ENCODE measurements at regions not wholly inside any gene's neighbourhood (a gene's known extent, or its start where the extent isn't known, plus 50 kb on each side); places are given as distances from the start of the nearest gene placed in this dataset.

- no peak for DNase-seq (ENCODE audit: low read depth)
- TF ChIP-seq, protein P1, sequence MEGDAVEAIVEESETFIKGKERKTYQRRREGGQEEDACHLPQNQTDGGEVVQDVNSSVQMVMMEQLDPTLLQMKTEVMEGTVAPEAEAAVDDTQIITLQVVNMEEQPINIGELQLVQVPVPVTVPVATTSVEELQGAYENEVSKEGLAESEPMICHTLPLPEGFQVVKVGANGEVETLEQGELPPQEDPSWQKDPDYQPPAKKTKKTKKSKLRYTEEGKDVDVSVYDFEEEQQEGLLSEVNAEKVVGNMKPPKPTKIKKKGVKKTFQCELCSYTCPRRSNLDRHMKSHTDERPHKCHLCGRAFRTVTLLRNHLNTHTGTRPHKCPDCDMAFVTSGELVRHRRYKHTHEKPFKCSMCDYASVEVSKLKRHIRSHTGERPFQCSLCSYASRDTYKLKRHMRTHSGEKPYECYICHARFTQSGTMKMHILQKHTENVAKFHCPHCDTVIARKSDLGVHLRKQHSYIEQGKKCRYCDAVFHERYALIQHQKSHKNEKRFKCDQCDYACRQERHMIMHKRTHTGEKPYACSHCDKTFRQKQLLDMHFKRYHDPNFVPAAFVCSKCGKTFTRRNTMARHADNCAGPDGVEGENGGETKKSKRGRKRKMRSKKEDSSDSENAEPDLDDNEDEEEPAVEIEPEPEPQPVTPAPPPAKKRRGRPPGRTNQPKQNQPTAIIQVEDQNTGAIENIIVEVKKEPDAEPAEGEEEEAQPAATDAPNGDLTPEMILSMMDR (IDR thresholded peaks at IDR 0.05; ENCODE audit: insufficient read depth, low read depth, low read length), result no peak
Measured at GRCh38 chr6:102793752-102794151, 1400.2 kb downstream of the GRIK2 start.

GRCh38 chr6:102774326-102774725, 1380.8 kb downstream of the GRIK2 start:
- DNase-seq (ENCODE audit: low read depth), result peak; percentile 3
- H3K4me3 ChIP-seq (ENCODE audit: low read depth, low read length), result no peak overlapping the region
- TF ChIP-seq, protein P1 (IDR thresholded peaks at IDR 0.05; ENCODE audit: insufficient read depth, low read depth, low read length), result no peak

More at GRCh38 chr6:102793752-102794151, 1400.2 kb downstream of the GRIK2 start:
- H3K4me3 ChIP-seq (ENCODE audit: low read depth, low read length), result no peak overlapping the region

- TF ChIP-seq, protein P1 (IDR thresholded peaks at IDR 0.05; ENCODE audit: insufficient read depth, low read depth, low read length), result no peak
- DNase-seq (ENCODE audit: low read depth), result no peak
- H3K4me3 ChIP-seq (ENCODE audit: low read depth, low read length), result no peak overlapping the region
Measured at GRCh38 chr6:102773636-102774035, 1380.1 kb downstream of the GRIK2 start.

DNA sequence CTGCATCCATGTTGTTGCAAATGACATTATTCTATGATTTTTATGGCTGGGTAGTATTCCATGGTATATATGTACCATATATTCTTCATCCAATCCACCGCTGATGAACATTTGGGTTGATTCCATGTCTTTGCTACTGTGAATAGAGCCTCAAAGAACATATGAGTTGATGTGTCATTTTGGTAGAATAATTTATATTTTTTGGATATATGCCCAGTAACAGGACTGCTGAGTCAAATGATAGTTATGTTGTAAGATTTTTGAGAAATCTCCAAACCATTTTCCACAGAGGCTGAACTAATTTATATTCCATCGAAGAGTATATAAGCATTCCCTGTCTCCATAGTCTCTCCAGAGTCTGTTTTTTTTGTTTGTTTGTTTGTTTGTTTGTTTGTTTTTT, 1373.5 kb downstream of the GRIK2 start:
- TF ChIP-seq, protein P1 (IDR thresholded peaks at IDR 0.05; ENCODE audit: insufficient read depth, low read depth, low read length), result no peak
- no peak overlapping the region for H3K4me3 ChIP-seq (ENCODE audit: low read depth, low read length)
- DNase-seq (ENCODE audit: low read depth), result peak; percentile 3

- no peak overlapping the region for H3K4me3 ChIP-seq (ENCODE audit: low read depth, low read length)
- no peak for DNase-seq (ENCODE audit: low read depth)
- TF ChIP-seq, protein P1 (IDR thresholded peaks at IDR 0.05; ENCODE audit: insufficient read depth, low read depth, low read length), result no peak
Measured at GRCh38 chr6:102764317-102764716, 1370.8 kb downstream of the GRIK2 start.

- TF ChIP-seq, protein P1 (IDR thresholded peaks at IDR 0.05; ENCODE audit: insufficient read depth, low read depth, low read length), result no peak
- DNase-seq (ENCODE audit: low read depth), result no peak
- no peak overlapping the region for H3K4me3 ChIP-seq (ENCODE audit: low read depth, low read length)
Measured at GRCh38 chr6:102763891-102764290, 1370.4 kb downstream of the GRIK2 start.

DNA sequence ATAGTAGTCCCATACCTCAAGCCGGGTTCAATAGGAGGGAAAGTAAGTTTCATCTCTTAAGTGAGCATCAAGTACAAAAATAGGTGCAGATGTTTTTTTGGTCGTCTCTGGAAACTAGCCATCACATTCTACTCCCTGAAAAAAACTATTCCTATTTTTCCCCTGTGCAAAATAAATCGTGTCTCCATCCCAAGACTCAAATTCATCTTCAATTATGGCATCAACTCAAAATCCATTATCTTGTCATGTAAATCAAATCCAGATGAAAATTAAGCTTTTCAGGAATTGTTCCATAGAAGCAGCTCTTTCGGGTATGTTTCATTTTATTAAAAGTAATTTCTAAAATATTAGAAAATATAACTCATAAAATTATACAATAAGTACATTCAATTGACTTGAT, 1368.4 kb downstream of the GRIK2 start:
- DNase-seq (ENCODE audit: low read depth), result no peak
- TF ChIP-seq, protein P1 (IDR thresholded peaks at IDR 0.05; ENCODE audit: insufficient read depth, low read depth, low read length), result no peak
- H3K4me3 ChIP-seq (ENCODE audit: low read depth, low read length), result no peak overlapping the region

All from fibroblast of villous mesenchyme (primary cell).